LNCAP (cell line): ENCODE measurements at regions not wholly inside any gene's neighbourhood (a gene's known extent, or its start where the extent isn't known, plus 50 kb on each side); places are given as distances from the start of the nearest gene placed in this dataset.

Experiments
- CTCF ChIP-seq: fragments of 450-650 bp; IDR thresholded peaks from 2 replicates; pipeline ENCODE4 v1.5.1; 2017; ENCODE audit warnings: mild to moderate bottlenecking

GRCh38 chr1:4298361-4299083 is 355.9 kb upstream of the AJAP1 start:
- no peak for TF ChIP-seq CTCF

DNA sequence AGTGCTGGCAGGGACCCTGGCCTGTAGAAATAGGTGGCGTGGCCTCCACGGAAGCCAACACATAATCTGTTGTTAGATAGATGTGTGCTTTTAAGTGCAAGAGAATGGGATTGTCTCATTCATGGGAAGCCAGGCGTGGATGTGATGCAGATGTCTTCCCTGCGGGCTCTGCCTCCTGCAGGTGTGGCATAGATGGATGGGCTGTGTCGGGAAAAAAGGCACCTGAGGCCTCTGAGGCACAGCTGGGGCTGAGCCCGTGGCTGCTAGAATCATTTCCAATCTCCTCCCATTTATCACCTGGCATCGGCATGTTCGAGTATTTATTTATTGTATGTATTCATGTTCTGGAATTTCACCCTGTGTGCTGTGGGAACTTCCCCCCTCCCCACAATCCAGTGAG is 353.4 kb upstream of the AJAP1 start:
- TF ChIP-seq CTCF = no peak

DNA sequence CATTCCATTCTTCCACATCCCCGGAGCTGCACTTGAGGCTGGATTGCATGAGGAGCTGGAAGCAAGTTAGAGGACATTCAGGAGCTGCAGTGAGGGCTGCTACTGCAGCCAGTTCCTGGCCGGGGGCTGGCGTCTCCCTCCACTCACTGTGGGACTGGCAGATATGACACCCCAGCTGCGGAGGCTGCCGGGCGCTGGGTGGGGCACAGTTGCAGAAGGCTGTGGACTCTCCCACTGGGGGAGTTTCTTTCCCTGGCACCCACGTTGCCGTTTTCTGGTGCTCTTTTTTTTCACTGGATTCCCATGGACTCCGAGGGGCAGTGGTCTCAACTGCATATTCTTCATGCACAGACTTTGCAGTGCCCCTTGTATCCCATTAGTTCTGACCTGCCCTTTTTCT is 351.1 kb upstream of the AJAP1 start:
- TF ChIP-seq CTCF = no peak

DNA sequence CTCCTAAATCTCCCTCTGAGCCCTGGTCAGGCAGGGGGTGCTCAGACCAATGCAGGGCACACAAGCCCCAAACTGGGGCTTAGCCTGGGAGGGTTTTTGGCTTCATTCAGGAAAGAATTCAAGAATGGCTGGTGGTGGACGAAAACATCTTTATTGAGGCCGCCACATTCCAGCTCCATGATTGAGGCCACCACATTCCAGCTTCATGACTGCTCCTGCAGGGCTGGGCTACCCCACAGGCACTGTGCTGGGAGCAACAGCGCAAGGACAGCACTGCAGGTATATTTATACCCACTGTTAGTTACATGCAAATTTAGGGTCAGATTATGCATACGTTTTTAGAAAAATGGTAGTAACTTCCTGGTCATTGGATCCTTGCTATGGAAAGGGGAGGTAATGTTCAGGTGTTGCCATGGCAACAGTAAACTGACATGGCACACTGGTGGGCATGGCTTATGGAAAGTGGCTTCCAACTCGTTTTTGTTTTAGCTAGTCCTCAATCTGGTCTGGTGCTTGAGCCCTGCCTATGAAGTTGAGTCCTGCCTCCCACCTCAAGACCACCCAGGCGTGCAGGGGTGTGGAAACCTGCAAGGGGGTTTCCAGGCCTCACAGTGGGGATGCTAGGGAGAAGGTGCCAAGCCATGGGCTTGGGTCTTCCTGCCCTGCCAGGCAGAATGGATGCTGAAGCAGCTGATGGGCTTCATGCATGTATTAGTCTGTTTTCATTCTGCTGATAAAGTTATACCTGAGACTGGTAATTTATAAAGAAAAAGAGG is 348.7 kb upstream of the AJAP1 start:
- TF ChIP-seq CTCF = no peak

DNA sequence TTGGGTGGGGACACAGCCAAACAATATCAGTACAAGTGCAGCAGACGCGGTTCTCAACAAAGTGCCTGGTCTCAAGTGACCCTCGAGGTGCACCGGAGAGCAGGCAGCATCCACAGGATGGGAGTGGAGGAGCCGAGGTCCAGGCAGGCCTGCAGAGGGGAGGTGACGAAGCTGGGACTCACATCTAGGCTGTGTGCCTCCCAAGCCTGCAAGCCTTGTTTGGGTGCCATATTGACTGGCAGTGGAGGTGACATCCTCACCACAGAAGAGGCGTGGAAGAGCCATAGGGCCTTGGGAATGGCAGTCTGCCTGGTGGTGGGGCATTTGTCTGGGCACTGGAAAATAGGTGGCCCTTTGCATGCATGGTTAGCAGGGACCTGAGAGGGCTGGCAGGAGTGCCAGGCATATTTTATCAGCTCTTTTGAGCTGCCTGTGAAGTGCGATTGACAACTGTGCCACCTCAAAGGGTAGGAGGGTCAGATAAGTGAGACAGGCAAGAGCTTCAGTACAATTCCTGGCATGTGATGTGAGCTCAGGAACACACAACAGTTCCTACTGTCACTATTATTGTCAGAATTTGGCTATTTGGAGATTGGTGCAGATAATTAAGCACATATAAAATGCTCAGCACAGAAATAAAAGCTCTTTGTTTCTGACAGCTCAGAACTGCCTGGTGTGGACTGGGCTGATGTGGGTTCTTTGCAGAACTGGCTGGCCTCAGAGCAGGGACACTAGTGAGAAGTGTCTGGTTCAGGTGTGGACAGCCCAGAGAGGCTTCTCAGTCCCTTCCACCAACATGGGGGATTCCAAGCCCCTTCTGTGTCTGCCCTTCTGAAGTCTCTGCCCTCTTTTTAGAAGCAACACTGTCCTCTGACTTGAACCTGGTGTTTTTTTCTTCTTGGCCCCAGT is 347.6 kb upstream of the AJAP1 start:
- TF ChIP-seq CTCF = no peak

DNA sequence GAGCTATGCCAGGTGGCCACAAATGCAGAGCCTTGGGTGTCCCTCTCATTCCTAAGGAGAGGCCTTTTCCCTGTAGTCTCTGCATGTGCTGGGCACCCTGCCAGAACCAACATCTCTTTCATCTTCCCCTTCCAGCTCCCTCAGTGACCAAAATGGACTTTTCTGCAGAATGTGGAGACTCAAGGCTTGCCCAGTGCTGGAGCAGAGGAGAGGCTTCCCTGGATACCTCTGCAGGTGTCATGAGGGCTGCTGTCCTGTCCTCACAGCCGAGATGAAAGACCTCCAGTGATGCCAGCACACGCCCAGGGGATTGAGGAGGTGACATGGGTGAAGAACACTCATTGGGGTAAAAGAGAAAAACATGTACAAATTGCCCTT is 347.0 kb upstream of the AJAP1 start:
- no peak for TF ChIP-seq CTCF

DNA sequence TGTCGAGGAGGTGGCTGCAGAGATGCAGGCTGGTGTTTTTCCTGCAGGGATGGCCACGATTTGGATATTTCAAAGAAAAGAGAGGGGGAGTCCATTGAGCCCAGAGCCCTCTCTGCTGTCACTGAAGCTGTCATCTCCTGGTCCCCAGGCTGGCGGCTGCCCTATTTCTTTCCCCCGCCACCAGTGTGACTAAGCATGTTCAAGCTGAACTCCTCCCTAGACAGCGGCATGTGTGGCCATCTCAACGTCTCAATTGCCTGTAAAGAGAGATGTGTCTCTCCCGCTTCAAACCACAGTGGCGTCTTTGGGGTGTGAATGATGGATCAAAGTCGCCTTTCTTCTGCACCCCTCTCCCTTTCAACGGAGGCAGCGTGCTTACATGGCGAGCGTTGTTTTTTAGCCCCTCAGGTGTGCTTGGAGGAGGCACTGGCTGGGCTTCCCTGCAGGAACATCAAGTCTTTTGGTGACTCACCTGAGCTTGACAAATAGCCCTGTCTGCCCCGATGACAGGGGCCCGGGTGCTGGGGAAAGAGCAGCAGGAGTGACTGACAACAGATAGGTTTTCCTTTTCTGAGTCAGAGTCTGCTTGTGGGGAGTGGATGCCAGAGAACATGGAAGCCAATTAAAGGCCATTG is 346.4 kb upstream of the AJAP1 start:
- no peak for TF ChIP-seq CTCF
